SH-SY5Y (cell line): ENCODE measurements at regions not wholly inside any gene's neighbourhood (a gene's known extent, or its start where the extent isn't known, plus 50 kb on each side); places are given as distances from the start of the nearest gene placed in this dataset.

ENCODE experiments used
- GATA2 ChIP-seq: IDR thresholded peaks from 2 replicates; pipeline ENCODE4 v1.6.1; 2011; ENCODE audit warnings: mild to moderate bottlenecking, low read depth, low read length
- GATA3 ChIP-seq: IDR thresholded peaks from 2 replicates; pipeline ENCODE4 v1.6.1; 2011; ENCODE audit warnings: low read depth, mild to moderate bottlenecking, low read length, moderate library complexity

DNA sequence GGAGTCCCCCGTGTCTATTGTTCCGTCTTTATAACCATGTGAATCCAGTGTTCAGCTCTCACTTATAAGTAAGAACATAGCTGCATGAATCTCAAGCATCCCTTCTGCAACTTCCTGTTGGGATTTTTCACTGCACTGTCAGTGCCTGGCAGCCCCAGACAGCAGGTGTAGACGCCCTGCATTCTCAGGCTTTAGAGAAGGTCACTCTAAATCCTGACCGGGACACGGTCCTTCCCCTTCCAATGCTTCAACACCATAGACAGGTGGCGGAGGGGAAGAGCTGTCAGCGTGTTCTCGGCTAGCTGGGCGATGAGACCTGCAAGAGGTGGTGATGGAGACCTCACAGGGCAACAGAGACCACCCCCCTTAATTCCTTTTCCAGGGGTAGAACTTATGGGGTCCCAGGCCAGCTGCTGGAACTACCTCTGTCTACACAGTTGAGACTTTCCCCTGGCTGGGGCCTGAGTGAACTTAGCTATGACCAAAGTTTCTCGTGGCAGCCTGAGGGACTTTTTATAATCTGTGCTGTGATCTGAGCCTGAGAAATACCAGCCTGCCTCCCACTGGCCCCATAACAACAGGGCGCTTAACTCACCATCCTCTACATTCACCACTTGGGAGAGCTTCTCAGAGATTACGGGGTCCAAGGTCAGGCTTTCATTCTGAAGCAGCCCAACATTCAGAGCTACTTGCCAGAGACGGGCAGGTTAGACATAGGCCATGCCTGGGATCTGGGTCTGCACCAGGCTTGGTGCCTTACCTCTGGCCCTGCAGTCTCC, 143.2 kb upstream of the TNRC6C start:
- TF ChIP-seq GATA3 (no peak), GATA2 (peak; percentile 82)
